EL (cell line): ENCODE measurements at regions not wholly inside any gene's neighbourhood (a gene's known extent, or its start where the extent isn't known, plus 50 kb on each side); places are given as distances from the start of the nearest gene placed in this dataset.

Experiments
- DNase-seq: peaks from one replicate; pipeline ENCODE4 v3.0.0-alpha.2; 2016

GRCh38 chr4:159503236-159504008 is 400.5 kb downstream of the RAPGEF2 start:
- DNase-seq, result no peak

- peak; percentile 11 for DNase-seq
Measured at GRCh38 chr4:159504684-159505083, 401.8 kb downstream of the RAPGEF2 start.

GRCh38 chr4:159505266-159505975 is 402.5 kb downstream of the RAPGEF2 start:
- no peak for DNase-seq

GRCh38 chr4:159506801-159507517 is 404.1 kb downstream of the RAPGEF2 start:
- DNase-seq, result no peak

- no peak for DNase-seq
Measured at GRCh38 chr4:159508917-159509500, 406.1 kb downstream of the RAPGEF2 start.

- DNase-seq, result no peak
Measured at GRCh38 chr4:159512348-159512747, 409.5 kb downstream of the RAPGEF2 start.

GRCh38 chr4:159515314-159516025 is 412.6 kb downstream of the RAPGEF2 start:
- no peak for DNase-seq

GRCh38 chr4:159516556-159517140 is 413.8 kb downstream of the RAPGEF2 start:
- DNase-seq, result peak; percentile 18

GRCh38 chr4:159520074-159520473 is 417.2 kb downstream of the RAPGEF2 start:
- DNase-seq, result no peak

GRCh38 chr4:159526172-159526571 is 423.3 kb downstream of the RAPGEF2 start:
- no peak for DNase-seq

GRCh38 chr4:159534655-159535054 is 431.8 kb downstream of the RAPGEF2 start:
- DNase-seq, result no peak

- no peak for DNase-seq
Measured at GRCh38 chr4:159538556-159538955, 435.7 kb downstream of the RAPGEF2 start.

GRCh38 chr4:159540038-159540437 is 437.2 kb downstream of the RAPGEF2 start:
- DNase-seq, result no peak

GRCh38 chr4:159540501-159540900 is 437.6 kb downstream of the RAPGEF2 start:
- no peak for DNase-seq

- no peak for DNase-seq
Measured at GRCh38 chr4:159541143-159541542, 438.3 kb downstream of the RAPGEF2 start.

- no peak for DNase-seq
Measured at GRCh38 chr4:159542296-159542695, 439.4 kb downstream of the RAPGEF2 start.

- no peak for DNase-seq
Measured at GRCh38 chr4:159543831-159544230, 441.0 kb downstream of the RAPGEF2 start.

GRCh38 chr4:159545556-159545955 is 442.7 kb downstream of the RAPGEF2 start:
- no peak for DNase-seq

GRCh38 chr4:159547645-159548308 is 444.9 kb downstream of the RAPGEF2 start:
- DNase-seq, result no peak

- DNase-seq, result no peak
Measured at GRCh38 chr4:159549098-159549518, 446.2 kb downstream of the RAPGEF2 start.

GRCh38 chr4:159551281-159551680 is 448.4 kb downstream of the RAPGEF2 start:
- no peak for DNase-seq
